Ishikawa (cell line): ENCODE measurements at regions not wholly inside any gene's neighbourhood (a gene's known extent, or its start where the extent isn't known, plus 50 kb on each side); places are given as distances from the start of the nearest gene placed in this dataset.

Source experiments
- CEBPB ChIP-seq: IDR thresholded peaks from 2 replicates; pipeline ENCODE4 v1.6.1; 2012
- CREB1 ChIP-seq: IDR thresholded peaks from 2 replicates; pipeline ENCODE4 v1.6.1; 2012; ENCODE audit warnings: low read depth
- EGR1 ChIP-seq: IDR thresholded peaks from 2 replicates; pipeline ENCODE4 v1.6.1; 2012
- EP300 ChIP-seq: IDR thresholded peaks from 2 replicates; pipeline ENCODE4 v1.6.1; 2012; ENCODE audit warnings: borderline replicate concordance
- FOXM1 ChIP-seq: IDR thresholded peaks from 2 replicates; pipeline ENCODE4 v1.6.1; 2012; ENCODE audit warnings: low read depth, borderline replicate concordance
- MAX ChIP-seq: IDR thresholded peaks from 2 replicates; pipeline ENCODE4 v1.6.1; 2012
- NFIC ChIP-seq: IDR thresholded peaks from 2 replicates; pipeline ENCODE4 v1.6.1; 2012
- RAD21 ChIP-seq: IDR thresholded peaks from 2 replicates; pipeline ENCODE4 v1.6.1; 2012; ENCODE audit warnings: low read depth
- REST ChIP-seq: IDR thresholded peaks from 2 replicates; pipeline ENCODE4 v1.6.1; 2012; ENCODE audit warnings: low read depth, mild to moderate bottlenecking
- TAF1 ChIP-seq: IDR thresholded peaks from 2 replicates; pipeline ENCODE4 v1.6.1; 2012; ENCODE audit warnings: low read depth, mild to moderate bottlenecking
- TCF12 ChIP-seq: IDR thresholded peaks from 2 replicates; pipeline ENCODE4 v1.6.1; 2012; ENCODE audit warnings: low read depth
- TEAD4 ChIP-seq: IDR thresholded peaks from 2 replicates; pipeline ENCODE4 v1.6.1; 2012
- USF1 ChIP-seq: IDR thresholded peaks from 2 replicates; pipeline ENCODE4 v1.6.1; 2012
- YY1 ChIP-seq: IDR thresholded peaks from 2 replicates; pipeline ENCODE4 v1.6.1; 2012; ENCODE audit warnings: low read depth
- ZBTB7A ChIP-seq: IDR thresholded peaks from 2 replicates; pipeline ENCODE4 v1.6.1; 2012; ENCODE audit warnings: low read depth

- TF ChIP-seq RAD21 (no peak), TEAD4 (no peak), YY1 (no peak), TAF1 (no peak), CREB1 (no peak), REST (no peak)
Observed at GRCh38 chr12:23337213-23337612, 612.3 kb downstream of the SOX5 start.

- TF ChIP-seq TAF1 (no peak), TEAD4 (no peak), YY1 (no peak), CEBPB (no peak), NFIC (no peak), ZBTB7A (no peak), FOXM1 (no peak)
Observed at GRCh38 chr12:23340351-23340750, 609.1 kb downstream of the SOX5 start.

- TF ChIP-seq YY1 (no peak), TAF1 (no peak), EP300 (no peak), REST (no peak), RAD21 (no peak), CEBPB (no peak), NFIC (no peak), TEAD4 (no peak), FOXM1 (no peak), TCF12 (no peak), MAX (no peak)
Observed at GRCh38 chr12:23342407-23342806, 607.1 kb downstream of the SOX5 start.

GRCh38 chr12:23349564-23349963 is 599.9 kb downstream of the SOX5 start:
- TF ChIP-seq CEBPB (no peak), TCF12 (no peak), EGR1 (no peak), REST (no peak), EP300 (no peak), YY1 (no peak), MAX (no peak), TAF1 (no peak), CREB1 (no peak), USF1 (no peak), TEAD4 (no peak), ZBTB7A (no peak), NFIC (no peak), RAD21 (no peak), FOXM1 (no peak)

- TF ChIP-seq EP300 (no peak), TCF12 (no peak), TEAD4 (no peak), RAD21 (no peak), EGR1 (no peak), CREB1 (no peak), YY1 (no peak), TAF1 (no peak), CEBPB (no peak), USF1 (no peak), FOXM1 (no peak)
Observed at GRCh38 chr12:23350808-23351207, 598.7 kb downstream of the SOX5 start.
